ENCODE measurements at regions not wholly inside any gene's neighbourhood (a gene's known extent, or its start where the extent isn't known, plus 50 kb on each side); places are given as distances from the start of the nearest gene placed in this dataset.
"Not testable (repeated sequence)": the region's sequence is repeated elsewhere in the genome, so short reads cannot be mapped to it uniquely, and the experiment has no call there.

- DNase-seq (ENCODE audit: low read depth) = peak; percentile 61
Measured at GRCh38 chr12:19771858-19772257, 332.6 kb downstream of the AEBP2 start.

DNA sequence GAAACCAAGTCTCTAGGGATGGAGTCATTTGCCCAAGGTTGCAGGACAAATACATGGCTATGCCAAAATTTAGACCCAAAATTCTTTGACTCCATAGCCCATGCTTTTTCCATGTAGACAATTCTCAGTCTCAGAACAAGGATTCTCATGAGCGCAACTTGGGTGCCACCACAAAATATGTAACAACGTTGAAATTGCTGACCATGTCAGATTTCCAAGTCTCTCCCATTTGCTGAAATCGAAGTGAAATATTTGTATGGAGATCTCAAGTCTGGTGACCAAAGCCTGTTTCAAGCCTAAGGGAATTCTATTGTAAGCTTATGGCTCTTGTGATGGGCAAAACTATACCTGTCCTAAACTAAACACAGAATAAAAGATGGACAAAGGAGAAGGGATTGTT, 333.5 kb downstream of the AEBP2 start:
- DNase-seq (ENCODE audit: low read depth) = no peak

- DNase-seq (ENCODE audit: low read depth) = no peak
Measured at GRCh38 chr12:19775241-19775640, 335.9 kb downstream of the AEBP2 start.

- DNase-seq (ENCODE audit: low read depth) = not testable (repeated sequence)
Measured at GRCh38 chr12:19775976-19776375, 336.7 kb downstream of the AEBP2 start.

- peak; percentile 43 for DNase-seq (ENCODE audit: low read depth)
Measured at GRCh38 chr12:19778172-19778571, 338.9 kb downstream of the AEBP2 start.

- DNase-seq (ENCODE audit: low read depth) = peak; percentile 6
Measured at GRCh38 chr12:19778797-19779196, 339.5 kb downstream of the AEBP2 start.

- DNase-seq (ENCODE audit: low read depth) = peak; percentile 25
Measured at GRCh38 chr12:19779395-19780056, 340.2 kb downstream of the AEBP2 start.

DNA sequence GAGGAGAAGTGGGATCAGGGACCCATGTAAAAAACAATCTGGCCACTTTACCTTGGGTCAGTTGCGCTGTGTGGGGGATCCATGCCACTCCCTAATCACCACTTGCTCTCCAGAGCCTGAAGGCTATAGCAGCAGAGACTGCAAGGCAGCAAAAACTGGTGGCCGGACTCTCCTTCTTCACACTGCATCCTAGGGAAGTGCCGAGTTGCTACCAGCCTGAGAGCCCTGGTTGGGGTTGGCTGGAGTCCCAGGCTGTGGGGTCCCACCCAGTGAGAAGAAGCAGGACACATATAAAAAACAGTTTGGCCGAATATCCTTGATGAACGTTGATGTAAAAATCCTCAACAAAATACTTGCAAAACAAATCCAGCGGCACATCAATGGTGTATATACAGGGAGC, 341.2 kb downstream of the AEBP2 start:
- no peak for DNase-seq (ENCODE audit: low read depth)

- DNase-seq (ENCODE audit: low read depth) = no peak
Measured at GRCh38 chr12:19783547-19784444, 344.5 kb downstream of the AEBP2 start.

DNA sequence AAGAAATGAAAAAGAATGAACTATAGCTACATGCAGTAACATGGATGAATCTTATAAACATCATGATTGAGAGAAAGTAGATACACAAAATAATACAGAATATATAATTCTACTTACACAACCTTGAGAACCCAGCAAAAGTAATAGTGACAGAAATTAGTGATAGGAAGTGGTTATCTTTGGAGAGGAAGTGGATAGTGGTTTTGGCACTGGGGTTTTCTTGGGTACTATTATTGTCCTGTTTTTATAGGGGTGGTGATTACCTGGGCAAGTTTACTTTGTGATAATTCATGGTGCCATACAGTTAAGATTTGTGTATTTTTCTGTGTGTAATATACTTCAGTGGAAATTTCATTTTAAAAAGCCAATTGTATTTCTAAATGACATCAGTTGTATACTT, 352.7 kb downstream of the AEBP2 start:
- DNase-seq (ENCODE audit: low read depth) = no peak

- DNase-seq (ENCODE audit: low read depth) = peak; percentile 16
Measured at GRCh38 chr12:19794116-19794515, 354.8 kb downstream of the AEBP2 start.

- DNase-seq (ENCODE audit: low read depth) = peak; percentile 70
Measured at GRCh38 chr12:19799216-19799615, 359.9 kb downstream of the AEBP2 start.

DNA sequence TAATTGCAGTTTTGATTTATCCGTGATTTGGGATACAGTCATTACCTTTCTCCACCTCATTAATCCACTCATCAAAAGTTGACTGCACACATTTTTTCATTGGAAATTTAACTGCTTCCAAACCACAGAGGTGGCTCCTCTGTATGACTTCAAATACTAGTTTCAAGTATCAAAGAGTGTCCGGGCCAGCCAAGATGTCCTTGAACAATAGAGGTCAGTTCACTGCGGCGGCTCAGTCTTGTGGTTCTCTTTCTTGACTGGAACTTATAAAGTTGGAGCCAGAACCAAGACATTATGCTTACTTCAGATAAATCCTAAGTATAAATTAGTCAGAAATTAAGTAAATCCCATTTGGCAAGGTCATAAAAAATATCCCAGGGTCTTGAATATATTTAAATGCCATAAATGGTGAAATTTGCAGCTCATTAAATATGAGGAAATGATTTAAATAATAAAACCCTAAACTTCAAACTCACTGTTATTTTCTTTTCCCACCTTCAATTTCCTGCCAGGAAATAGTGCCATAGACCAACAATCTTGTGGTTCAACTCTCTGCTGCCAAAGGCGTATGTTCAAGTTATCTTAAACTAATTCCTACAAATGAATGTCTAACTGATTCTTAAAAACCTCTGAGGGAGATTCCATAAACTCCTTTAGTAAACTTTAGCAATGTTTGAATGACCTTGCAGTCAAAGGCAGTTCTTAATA, 360.8 kb downstream of the AEBP2 start:
- DNase-seq (ENCODE audit: low read depth) = peak; percentile 90

DNA sequence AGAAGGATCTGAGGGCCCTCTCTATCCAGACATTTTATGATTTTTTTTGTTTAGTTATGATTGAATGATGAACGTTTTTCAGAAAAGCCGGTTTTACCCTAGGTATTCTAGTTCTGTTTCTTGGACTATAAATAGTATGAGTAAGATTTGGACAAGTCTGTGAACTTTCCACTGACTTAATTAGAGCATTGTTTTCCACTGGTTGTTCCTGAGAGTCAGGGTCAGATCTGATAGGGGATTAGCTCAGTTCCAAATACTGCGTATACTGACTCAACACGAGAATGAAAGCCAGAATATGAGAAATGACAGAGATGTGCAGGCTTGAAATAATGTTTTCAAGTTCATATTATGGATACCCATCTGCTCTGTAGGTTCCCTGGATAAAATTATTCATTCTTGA, 361.6 kb downstream of the AEBP2 start:
- DNase-seq (ENCODE audit: low read depth) = peak; percentile 57

GRCh38 chr12:19801941-19802340, 362.6 kb downstream of the AEBP2 start:
- DNase-seq (ENCODE audit: low read depth) = peak; percentile 35

DNA sequence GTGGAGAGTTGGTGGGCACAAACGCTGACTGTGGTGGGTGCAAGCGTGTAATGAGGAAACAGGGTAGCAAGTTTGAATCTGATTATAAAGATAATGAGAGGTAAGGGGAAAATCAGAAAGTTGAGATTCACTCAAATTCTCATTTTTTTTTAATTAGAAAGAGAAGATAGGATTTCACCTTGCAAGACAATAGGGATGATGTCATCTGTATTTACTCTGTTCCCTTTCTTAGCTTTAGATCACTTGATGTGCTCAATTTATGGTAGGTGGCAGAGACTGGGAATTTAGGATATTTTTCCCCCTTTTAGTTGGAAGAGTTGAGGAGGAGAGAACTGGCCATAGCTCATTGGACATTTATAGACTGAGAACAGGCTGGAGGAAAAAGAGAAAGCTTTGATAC, 363.6 kb downstream of the AEBP2 start:
- no peak for DNase-seq (ENCODE audit: low read depth)

- DNase-seq (ENCODE audit: low read depth) = no peak
Measured at GRCh38 chr12:19804737-19805136, 365.4 kb downstream of the AEBP2 start.

DNA sequence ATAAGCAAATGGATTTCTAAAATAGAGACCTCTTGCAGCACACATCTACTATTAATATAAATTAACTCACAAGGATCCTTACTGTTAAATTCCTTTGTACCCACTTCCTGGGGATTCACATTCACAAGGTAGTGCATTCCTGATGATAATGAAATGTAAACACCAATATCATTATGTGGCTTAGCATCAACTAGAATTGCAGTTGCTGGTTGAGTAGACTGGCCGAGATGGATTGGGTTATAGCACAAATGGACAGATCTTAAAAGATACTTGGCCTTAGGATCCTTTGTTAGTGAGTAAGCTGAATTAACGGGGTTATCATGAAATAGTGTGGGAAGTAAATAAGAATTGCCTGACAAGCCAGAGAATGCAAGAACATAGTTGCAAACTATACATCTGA, 369.1 kb downstream of the AEBP2 start:
- DNase-seq (ENCODE audit: low read depth) = no peak

GRCh38 chr12:19810213-19810612, 370.9 kb downstream of the AEBP2 start:
- no peak for DNase-seq (ENCODE audit: low read depth)

DNA sequence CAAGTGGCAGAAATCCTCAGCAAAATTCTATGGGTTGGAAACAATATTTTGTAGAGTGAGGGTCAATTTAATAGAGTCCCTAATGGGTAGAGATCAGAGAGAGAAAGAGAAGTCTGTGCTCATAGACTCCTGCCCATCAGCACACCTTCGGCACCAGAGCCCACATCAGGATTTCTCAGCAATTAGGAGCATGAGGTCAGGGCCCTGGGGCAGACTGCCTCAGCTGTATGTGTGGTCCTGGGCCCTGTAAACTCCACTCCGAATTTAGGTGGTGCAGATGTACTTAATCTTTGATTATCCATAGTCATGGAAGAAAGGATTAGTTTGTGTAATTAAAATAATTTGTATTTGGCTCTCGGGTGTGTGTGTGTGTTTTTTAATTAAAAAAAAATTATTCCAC, 372.6 kb downstream of the AEBP2 start:
- DNase-seq (ENCODE audit: low read depth) = no peak

- DNase-seq (ENCODE audit: low read depth) = no peak
Measured at GRCh38 chr12:19819231-19819630, 379.9 kb downstream of the AEBP2 start.

GRCh38 chr12:19822476-19822875, 383.2 kb downstream of the AEBP2 start:
- DNase-seq (ENCODE audit: low read depth) = no peak

GRCh38 chr12:19823326-19823725, 384.0 kb downstream of the AEBP2 start:
- not testable (repeated sequence) for DNase-seq (ENCODE audit: low read depth)
